ENCODE measurements at regions not wholly inside any gene's neighbourhood (a gene's known extent, or its start where the extent isn't known, plus 50 kb on each side); places are given as distances from the start of the nearest gene placed in this dataset.

GRCh38 chr18:43819873-43820272 is 542.6 kb upstream of the SYT4 start:
- ATAC-seq: no peak; the same call in 2 of the 3 replicates

DNA sequence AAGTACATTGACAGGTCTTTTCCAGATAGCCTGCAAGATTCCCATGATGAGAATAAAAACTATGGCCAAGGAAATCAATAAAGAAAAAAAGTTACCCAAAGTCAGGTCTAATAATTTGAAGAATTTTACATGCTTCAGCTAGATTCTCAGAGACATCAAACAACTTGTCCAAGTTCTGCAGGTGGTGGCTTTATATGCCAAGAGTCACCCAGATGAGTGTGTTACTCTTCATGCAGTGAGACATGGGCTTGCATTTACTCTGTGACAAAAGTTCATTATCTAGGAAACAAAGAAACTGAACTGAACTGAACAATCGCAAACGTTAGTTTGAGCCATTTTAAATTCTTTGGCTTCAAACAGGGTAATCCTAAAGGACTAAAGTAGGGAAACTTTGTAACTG is 548.5 kb upstream of the SYT4 start:
- TF ChIP-seq TCF4 (CRISPR knock-in tag; IDR thresholded peaks at IDR 0.05; ENCODE audit: borderline replicate concordance): no peak
- TF ChIP-seq CSRNP3 (CRISPR knock-in tag; IDR thresholded peaks at IDR 0.05): no peak
- TF ChIP-seq ESRRG (CRISPR knock-in tag; IDR thresholded peaks at IDR 0.05): no peak
- TF ChIP-seq ZNF70 (CRISPR knock-in tag; IDR thresholded peaks at IDR 0.05): no peak
- TF ChIP-seq, protein P1, sequence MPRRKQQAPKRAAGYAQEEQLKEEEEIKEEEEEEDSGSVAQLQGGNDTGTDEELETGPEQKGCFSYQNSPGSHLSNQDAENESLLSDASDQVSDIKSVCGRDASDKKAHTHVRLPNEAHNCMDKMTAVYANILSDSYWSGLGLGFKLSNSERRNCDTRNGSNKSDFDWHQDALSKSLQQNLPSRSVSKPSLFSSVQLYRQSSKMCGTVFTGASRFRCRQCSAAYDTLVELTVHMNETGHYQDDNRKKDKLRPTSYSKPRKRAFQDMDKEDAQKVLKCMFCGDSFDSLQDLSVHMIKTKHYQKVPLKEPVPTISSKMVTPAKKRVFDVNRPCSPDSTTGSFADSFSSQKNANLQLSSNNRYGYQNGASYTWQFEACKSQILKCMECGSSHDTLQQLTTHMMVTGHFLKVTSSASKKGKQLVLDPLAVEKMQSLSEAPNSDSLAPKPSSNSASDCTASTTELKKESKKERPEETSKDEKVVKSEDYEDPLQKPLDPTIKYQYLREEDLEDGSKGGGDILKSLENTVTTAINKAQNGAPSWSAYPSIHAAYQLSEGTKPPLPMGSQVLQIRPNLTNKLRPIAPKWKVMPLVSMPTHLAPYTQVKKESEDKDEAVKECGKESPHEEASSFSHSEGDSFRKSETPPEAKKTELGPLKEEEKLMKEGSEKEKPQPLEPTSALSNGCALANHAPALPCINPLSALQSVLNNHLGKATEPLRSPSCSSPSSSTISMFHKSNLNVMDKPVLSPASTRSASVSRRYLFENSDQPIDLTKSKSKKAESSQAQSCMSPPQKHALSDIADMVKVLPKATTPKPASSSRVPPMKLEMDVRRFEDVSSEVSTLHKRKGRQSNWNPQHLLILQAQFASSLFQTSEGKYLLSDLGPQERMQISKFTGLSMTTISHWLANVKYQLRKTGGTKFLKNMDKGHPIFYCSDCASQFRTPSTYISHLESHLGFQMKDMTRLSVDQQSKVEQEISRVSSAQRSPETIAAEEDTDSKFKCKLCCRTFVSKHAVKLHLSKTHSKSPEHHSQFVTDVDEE (CRISPR knock-in tag; IDR thresholded peaks at IDR 0.05): no peak
- no peak for ATAC-seq

More at GRCh38 chr18:43819873-43820272, 542.6 kb upstream of the SYT4 start:
- TF ChIP-seq, protein P2, sequence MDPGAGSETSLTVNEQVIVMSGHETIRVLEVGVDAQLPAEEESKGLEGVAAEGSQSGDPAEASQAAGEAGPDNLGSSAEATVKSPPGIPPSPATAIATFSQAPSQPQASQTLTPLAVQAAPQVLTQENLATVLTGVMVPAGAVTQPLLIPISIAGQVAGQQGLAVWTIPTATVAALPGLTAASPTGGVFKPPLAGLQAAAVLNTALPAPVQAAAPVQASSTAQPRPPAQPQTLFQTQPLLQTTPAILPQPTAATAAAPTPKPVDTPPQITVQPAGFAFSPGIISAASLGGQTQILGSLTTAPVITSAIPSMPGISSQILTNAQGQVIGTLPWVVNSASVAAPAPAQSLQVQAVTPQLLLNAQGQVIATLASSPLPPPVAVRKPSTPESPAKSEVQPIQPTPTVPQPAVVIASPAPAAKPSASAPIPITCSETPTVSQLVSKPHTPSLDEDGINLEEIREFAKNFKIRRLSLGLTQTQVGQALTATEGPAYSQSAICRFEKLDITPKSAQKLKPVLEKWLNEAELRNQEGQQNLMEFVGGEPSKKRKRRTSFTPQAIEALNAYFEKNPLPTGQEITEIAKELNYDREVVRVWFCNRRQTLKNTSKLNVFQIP (CRISPR knock-in tag; IDR thresholded peaks at IDR 0.05; ENCODE audit: borderline replicate concordance, low read depth): no peak
- TF ChIP-seq ZFP30 (CRISPR knock-in tag; IDR thresholded peaks at IDR 0.05) (no peak), ZC3H10 (CRISPR knock-in tag; IDR thresholded peaks at IDR 0.05) (no peak), ZNF8 (CRISPR knock-in tag; IDR thresholded peaks at IDR 0.05) (no peak), ISL1 (CRISPR knock-in tag; IDR thresholded peaks at IDR 0.05) (no peak)
- TF ChIP-seq, protein P3, sequence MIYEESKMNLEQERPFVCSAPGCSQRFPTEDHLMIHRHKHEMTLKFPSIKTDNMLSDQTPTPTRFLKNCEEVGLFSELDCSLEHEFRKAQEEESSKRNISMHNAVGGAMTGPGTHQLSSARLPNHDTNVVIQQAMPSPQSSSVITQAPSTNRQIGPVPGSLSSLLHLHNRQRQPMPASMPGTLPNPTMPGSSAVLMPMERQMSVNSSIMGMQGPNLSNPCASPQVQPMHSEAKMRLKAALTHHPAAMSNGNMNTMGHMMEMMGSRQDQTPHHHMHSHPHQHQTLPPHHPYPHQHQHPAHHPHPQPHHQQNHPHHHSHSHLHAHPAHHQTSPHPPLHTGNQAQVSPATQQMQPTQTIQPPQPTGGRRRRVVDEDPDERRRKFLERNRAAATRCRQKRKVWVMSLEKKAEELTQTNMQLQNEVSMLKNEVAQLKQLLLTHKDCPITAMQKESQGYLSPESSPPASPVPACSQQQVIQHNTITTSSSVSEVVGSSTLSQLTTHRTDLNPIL (CRISPR knock-in tag; IDR thresholded peaks at IDR 0.05; ENCODE audit: low read depth): no peak

GRCh38 chr18:43826215-43826614 is 548.9 kb upstream of the SYT4 start:
- ATAC-seq: no peak
- TF ChIP-seq TOX (CRISPR knock-in tag; IDR thresholded peaks at IDR 0.05; ENCODE audit: borderline replicate concordance) (no peak), OSR1 (CRISPR knock-in tag; IDR thresholded peaks at IDR 0.05) (no peak), RARB (CRISPR knock-in tag; IDR thresholded peaks at IDR 0.05) (no peak), CSDC2 (CRISPR knock-in tag; IDR thresholded peaks at IDR 0.05) (no peak), CSRNP3 (CRISPR knock-in tag; IDR thresholded peaks at IDR 0.05) (no peak), ZNF565 (CRISPR knock-in tag; conservative IDR thresholded peaks at IDR 0.05; ENCODE audit: low read depth) (no peak)

- TF ChIP-seq CSDC2 (CRISPR knock-in tag; IDR thresholded peaks at IDR 0.05) (no peak), GLIS3 (CRISPR knock-in tag; IDR thresholded peaks at IDR 0.05) (no peak), ZNF565 (CRISPR knock-in tag; conservative IDR thresholded peaks at IDR 0.05; ENCODE audit: low read depth) (no peak), ARNTL (CRISPR knock-in tag; IDR thresholded peaks at IDR 0.05; ENCODE audit: borderline replicate concordance, low read depth) (no peak)
- TF ChIP-seq, protein P1 (CRISPR knock-in tag; IDR thresholded peaks at IDR 0.05): no peak
- ATAC-seq: no peak
These were observed 550.0 kb upstream of the SYT4 start for GRCh38 chr18:43827311-43827710.

All from SK-N-SH treated with all-trans-retinoic acid at 6 μM for 48 hours (cell line).